ENCODE measurements at regions not wholly inside any gene's neighbourhood (a gene's known extent, or its start where the extent isn't known, plus 50 kb on each side); places are given as distances from the start of the nearest gene placed in this dataset.
A peak's percentile ranks its signal among the peaks of the same experiment; 100 is the strongest.

GRCh38 chr7:35370687-35371086 lies 116.8 kb upstream of the TBX20 start:
- POLR2A ChIA-PET (ENCODE audit: unreplicated experiment), result no interaction called here
- Histone ChIP-seq H3K18ac (ENCODE audit: low read depth, low read length) (no peak overlapping the region), H2AFZ (replicated peaks; ENCODE audit: low read length, poor library complexity) (no peak overlapping the region), H3K23ac (ENCODE audit: low read depth, low read length) (no peak overlapping the region), H3K4me3 (ENCODE audit: insufficient read depth, low read depth, low read length) (no peak overlapping the region), H3K56ac (ENCODE audit: extremely low read depth, insufficient read depth, low read length) (no peak overlapping the region), H2BK5ac (ENCODE audit: low read depth, low read length, poor library complexity, severe bottlenecking) (no peak overlapping the region), H3K36me3 (ENCODE audit: control insufficient read depth, insufficient read depth, low read length) (no peaks in the 10 kb centered on the region), H3K9ac (ENCODE audit: low read depth, low read length) (no peak overlapping the region), H2BK20ac (ENCODE audit: low read depth, low read length) (no peak overlapping the region), H4K20me1 (ENCODE audit: insufficient read depth, low read length) (no peaks in the 10 kb centered on the region), H3K79me1 (ENCODE audit: low read depth in 1 of 2, low read length in 2 of 2) (no peaks in the 10 kb centered on the region), H2BK120ac (ENCODE audit: low read depth, low read length) (no peak overlapping the region), H2BK15ac (ENCODE audit: low read depth, low read length) (no peak overlapping the region), H4K91ac (ENCODE audit: insufficient read depth, low read depth, low read length) (no peak overlapping the region), H3K4ac (ENCODE audit: low read depth, low read length) (no peak overlapping the region), H3K14ac (replicated peaks; ENCODE audit: low read depth, low read length) (no peak overlapping the region), H3K4me2 (ENCODE audit: low read depth, low read length) (no peak overlapping the region), H3K27ac (ENCODE audit: insufficient read depth, low read length) (no peak overlapping the region), H3K4me1 (ENCODE audit: control insufficient read depth, insufficient read depth, low read length) (no peaks in the 10 kb centered on the region), H2AK5ac (ENCODE audit: low read depth, low read length) (no peak overlapping the region), H3K27me3 (ENCODE audit: control insufficient read depth, insufficient read depth, low read length) (no peaks in the 10 kb centered on the region), H3K9me3 (ENCODE audit: control insufficient read depth, insufficient read depth, low read length) (no peaks in the 10 kb centered on the region), H2AK9ac (replicated peaks; ENCODE audit: low read depth, low read length, poor library complexity) (peak overlapping the region; percentile 55), H4K5ac (ENCODE audit: low read depth, low read length) (no peak overlapping the region), H4K8ac (ENCODE audit: low read depth in 2 of 2, low read length in 2 of 2) (no peak overlapping the region), H3K9me1 (ENCODE audit: insufficient read depth, low read length) (no peaks in the 10 kb centered on the region; the same call in 1 of the 2 replicates)
- DNase-seq, result no peak
- dilution Hi-C loops (cut with HindIII; ENCODE audit: low sequenced_read_pairs, unreplicated experiment) (no loop called here), in situ Hi-C loops (cut with MboI; ENCODE audit: low sequenced_read_pairs) (no loop called here), intact Hi-C loops (cut with micrococcal nuclease) (no loop called here)
- no CpG with 5 or more reads among the region's 2 CpGs for WGBS, 2 experiments (ENCODE audit: extremely low coverage in 2 of 2, insufficient read length in 1 of 2)
- BruUV-seq (replicated peaks), result no TSS peak
- CTCF ChIA-PET, result no interaction called here
- no peak for TF ChIP-seq MXI1 (IDR thresholded peaks at IDR 0.05; ENCODE audit: borderline replicate concordance, low read depth, low read length)
- no peak for TF ChIP-seq MAZ (IDR thresholded peaks at IDR 0.05; ENCODE audit: borderline replicate concordance, low read depth, low read length)
- TF ChIP-seq POLR2A (IDR thresholded peaks at IDR 0.05; ENCODE audit: low read depth, low read length), result no peak
- no peak for TF ChIP-seq MAFK (IDR thresholded peaks at IDR 0.05; ENCODE audit: low read depth, low read length)
- TF ChIP-seq RCOR1 (IDR thresholded peaks at IDR 0.05; ENCODE audit: insufficient replicate concordance, low read length), result no peak
- TF ChIP-seq CHD1 (IDR thresholded peaks at IDR 0.05; ENCODE audit: low read depth, low read length), result no peak
- TF ChIP-seq CTCF (conservative IDR thresholded peaks at IDR 0.05; ENCODE audit: low read depth, low read length), result no peak
- TF ChIP-seq USF2 (IDR thresholded peaks at IDR 0.05; ENCODE audit: low read depth, low read length), result no peak
- no peak for TF ChIP-seq ELK1 (IDR thresholded peaks at IDR 0.05; ENCODE audit: borderline replicate concordance, low read depth, low read length)
- TF ChIP-seq FOS (IDR thresholded peaks at IDR 0.05; ENCODE audit: low read depth, low read length), result no peak
- TF ChIP-seq RFX5 (IDR thresholded peaks at IDR 0.05; ENCODE audit: low read depth, low read length), result no peak
- no peak for TF ChIP-seq RAD21 (IDR thresholded peaks at IDR 0.05; ENCODE audit: low read length)
- ATAC-seq (ENCODE audit: low read depth), result no peak

All from IMR-90 (cell line).